OCI-LY3 (cell line): ENCODE measurements at regions not wholly inside any gene's neighbourhood (a gene's known extent, or its start where the extent isn't known, plus 50 kb on each side); places are given as distances from the start of the nearest gene placed in this dataset.

Experiments used
- EZH2phosphoT487 ChIP-seq: fragments of 200-600 bp; shearing (Covaris generic); IDR thresholded peaks from 2 replicates; pipeline ENCODE4 v1.6.1; 2018; ENCODE audit warnings: antibody characterized with exemption, mixed run types, low read depth
- TF ChIP-seq, protein P1 (sequence below): fragments of 200-600, 300-600 bp; sonication (generic); IDR thresholded peaks from 2 replicates; pipeline ENCODE4 v1.5.1; 2014; ENCODE audit warnings: antibody characterized with exemption, low read length, low read depth

DNA sequence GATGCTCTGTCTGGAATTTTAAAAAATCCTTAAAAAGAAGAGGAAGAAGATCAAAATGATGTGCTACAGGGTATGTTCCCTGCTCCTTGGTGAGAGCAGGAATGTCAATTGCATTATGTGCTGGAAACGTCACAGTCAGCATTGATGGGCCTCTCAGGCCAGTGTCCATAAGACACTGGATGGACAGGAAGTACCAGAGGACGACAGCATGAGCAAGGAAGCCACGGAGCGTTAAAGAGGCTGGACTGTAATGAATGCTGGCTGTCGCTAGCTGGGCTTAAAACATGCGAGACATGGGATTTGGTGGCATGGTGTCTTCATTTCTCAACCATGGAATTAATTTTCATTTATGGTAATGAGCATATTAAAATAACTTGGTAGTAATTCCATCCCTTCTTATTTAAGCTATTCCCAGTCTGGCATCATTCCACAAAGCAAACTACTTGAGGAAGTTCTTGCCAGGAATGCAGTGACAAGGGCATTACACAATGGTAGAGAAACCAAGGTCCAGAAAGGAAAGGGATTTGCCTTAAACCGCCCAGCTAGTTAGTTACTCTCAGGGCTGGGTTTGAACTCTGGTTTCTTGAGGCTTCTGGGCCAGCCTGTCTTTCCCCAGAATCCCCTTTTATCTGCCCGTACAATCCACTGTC, 166.6 kb upstream of the SOX4 start:
- TF ChIP-seq EZH2phosphoT487, result no peak
- TF ChIP-seq, protein P1, sequence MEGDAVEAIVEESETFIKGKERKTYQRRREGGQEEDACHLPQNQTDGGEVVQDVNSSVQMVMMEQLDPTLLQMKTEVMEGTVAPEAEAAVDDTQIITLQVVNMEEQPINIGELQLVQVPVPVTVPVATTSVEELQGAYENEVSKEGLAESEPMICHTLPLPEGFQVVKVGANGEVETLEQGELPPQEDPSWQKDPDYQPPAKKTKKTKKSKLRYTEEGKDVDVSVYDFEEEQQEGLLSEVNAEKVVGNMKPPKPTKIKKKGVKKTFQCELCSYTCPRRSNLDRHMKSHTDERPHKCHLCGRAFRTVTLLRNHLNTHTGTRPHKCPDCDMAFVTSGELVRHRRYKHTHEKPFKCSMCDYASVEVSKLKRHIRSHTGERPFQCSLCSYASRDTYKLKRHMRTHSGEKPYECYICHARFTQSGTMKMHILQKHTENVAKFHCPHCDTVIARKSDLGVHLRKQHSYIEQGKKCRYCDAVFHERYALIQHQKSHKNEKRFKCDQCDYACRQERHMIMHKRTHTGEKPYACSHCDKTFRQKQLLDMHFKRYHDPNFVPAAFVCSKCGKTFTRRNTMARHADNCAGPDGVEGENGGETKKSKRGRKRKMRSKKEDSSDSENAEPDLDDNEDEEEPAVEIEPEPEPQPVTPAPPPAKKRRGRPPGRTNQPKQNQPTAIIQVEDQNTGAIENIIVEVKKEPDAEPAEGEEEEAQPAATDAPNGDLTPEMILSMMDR, result no peak
